OCI-LY3 (cell line): ENCODE measurements at regions not wholly inside any gene's neighbourhood (a gene's known extent, or its start where the extent isn't known, plus 50 kb on each side); places are given as distances from the start of the nearest gene placed in this dataset.

Experiments
- EZH2phosphoT487 ChIP-seq: fragments of 200-600 bp; shearing (Covaris generic); IDR thresholded peaks from 2 replicates; pipeline ENCODE4 v1.6.1; 2018; ENCODE audit warnings: antibody characterized with exemption, mixed run types, low read depth
- TF ChIP-seq, protein P1 (sequence below): fragments of 200-600, 300-600 bp; sonication (generic); IDR thresholded peaks from 2 replicates; pipeline ENCODE4 v1.5.1; 2014; ENCODE audit warnings: antibody characterized with exemption, low read length, low read depth

DNA sequence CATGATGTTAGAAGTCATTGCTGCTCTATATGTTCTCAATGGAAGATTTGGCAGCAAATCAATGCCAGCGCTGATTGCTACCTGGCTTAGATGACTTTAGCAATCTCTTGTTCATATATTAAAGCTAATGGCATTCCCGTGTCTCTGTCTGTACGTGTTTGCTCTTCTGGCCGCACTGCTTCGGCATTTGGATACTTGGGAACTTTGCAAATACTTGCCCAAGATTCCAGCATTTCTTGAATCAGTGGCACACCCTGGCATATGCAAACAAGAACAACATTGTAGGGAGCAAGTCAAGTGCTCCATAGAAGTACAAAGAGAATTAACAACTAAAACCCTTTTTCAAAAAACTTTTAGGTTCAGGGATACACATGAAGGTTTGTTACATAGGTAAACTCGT lies 128.9 kb upstream of the TMEM164 start:
- TF ChIP-seq, protein P1, sequence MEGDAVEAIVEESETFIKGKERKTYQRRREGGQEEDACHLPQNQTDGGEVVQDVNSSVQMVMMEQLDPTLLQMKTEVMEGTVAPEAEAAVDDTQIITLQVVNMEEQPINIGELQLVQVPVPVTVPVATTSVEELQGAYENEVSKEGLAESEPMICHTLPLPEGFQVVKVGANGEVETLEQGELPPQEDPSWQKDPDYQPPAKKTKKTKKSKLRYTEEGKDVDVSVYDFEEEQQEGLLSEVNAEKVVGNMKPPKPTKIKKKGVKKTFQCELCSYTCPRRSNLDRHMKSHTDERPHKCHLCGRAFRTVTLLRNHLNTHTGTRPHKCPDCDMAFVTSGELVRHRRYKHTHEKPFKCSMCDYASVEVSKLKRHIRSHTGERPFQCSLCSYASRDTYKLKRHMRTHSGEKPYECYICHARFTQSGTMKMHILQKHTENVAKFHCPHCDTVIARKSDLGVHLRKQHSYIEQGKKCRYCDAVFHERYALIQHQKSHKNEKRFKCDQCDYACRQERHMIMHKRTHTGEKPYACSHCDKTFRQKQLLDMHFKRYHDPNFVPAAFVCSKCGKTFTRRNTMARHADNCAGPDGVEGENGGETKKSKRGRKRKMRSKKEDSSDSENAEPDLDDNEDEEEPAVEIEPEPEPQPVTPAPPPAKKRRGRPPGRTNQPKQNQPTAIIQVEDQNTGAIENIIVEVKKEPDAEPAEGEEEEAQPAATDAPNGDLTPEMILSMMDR: no peak
- no peak for TF ChIP-seq EZH2phosphoT487
